HCT116 (cell line): ENCODE measurements at regions not wholly inside any gene's neighbourhood (a gene's known extent, or its start where the extent isn't known, plus 50 kb on each side); places are given as distances from the start of the nearest gene placed in this dataset.

Experiments used
- CBX3 ChIP-seq: IDR thresholded peaks from 2 replicates; pipeline ENCODE4 v1.6.1; 2012; ENCODE audit warnings: low read depth
- CTCF ChIP-seq, 3 experiments: fragments of 200-600 bp in 1 of 3; sonication (generic) in 1 of 3; IDR thresholded peaks in 2 of 3; conservative IDR thresholded peaks in 1 of 3; 2 replicates each; pipeline ENCODE4 v1.5.1; 2012 to 2017; ENCODE audit warnings: low read depth in 2 of 3, low read length in 2 of 3, antibody characterized with exemption in 1 of 3, borderline replicate concordance in 1 of 3, control low read depth in 1 of 3, mild to moderate bottlenecking in 1 of 3, mixed read lengths in 1 of 3, mixed run types in 1 of 3, moderate library complexity in 1 of 3; ENCODE audit not compliant: insufficient read depth in 1 of 3
- EGR1 ChIP-seq: IDR thresholded peaks from 2 replicates; pipeline ENCODE4 v1.6.1; 2012; ENCODE audit warnings: low read depth
- ELF1 ChIP-seq: IDR thresholded peaks from 2 replicates; pipeline ENCODE4 v1.6.1; 2012; ENCODE audit warnings: low read depth, borderline replicate concordance
- EZH2 ChIP-seq: fragments of 200-600 bp; sonication (generic); IDR thresholded peaks from 2 replicates; pipeline ENCODE4 v1.6.1; 2017; ENCODE audit warnings: antibody characterized with exemption, mixed run types
- EZH2phosphoT487 ChIP-seq: fragments of 200-600 bp; IDR thresholded peaks from 2 replicates; pipeline ENCODE4 v1.6.1; 2018; ENCODE audit warnings: antibody characterized with exemption, borderline replicate concordance
- JUND ChIP-seq: IDR thresholded peaks from 2 replicates; pipeline ENCODE4 v1.6.1; 2012
- MAX ChIP-seq: IDR thresholded peaks from 2 replicates; pipeline ENCODE4 v1.6.1; 2012
- POLR2A ChIP-seq: IDR thresholded peaks from 2 replicates; pipeline ENCODE4 v1.7.0; 2011; ENCODE audit warnings: borderline replicate concordance; ENCODE audit not compliant: insufficient read depth, insufficient read length; ENCODE audit errors: extremely low read depth
- POLR2AphosphoS5 ChIP-seq: IDR thresholded peaks from 2 replicates; pipeline ENCODE4 v1.6.1; 2011; ENCODE audit warnings: mild to moderate bottlenecking, low read depth, low read length, moderate library complexity
- RAD21 ChIP-seq: IDR thresholded peaks from 2 replicates; pipeline ENCODE4 v1.6.1; 2012; ENCODE audit warnings: low read depth, mild to moderate bottlenecking
- TCF7L2 ChIP-seq: IDR thresholded peaks from 2 replicates; pipeline ENCODE4 v1.7.0; 2011; ENCODE audit warnings: borderline replicate concordance, inconsistent platforms; ENCODE audit not compliant: insufficient read depth, insufficient read length; ENCODE audit errors: extremely low read depth

GRCh38 chr14:42633504-42634095 is 1026.9 kb downstream of the LRFN5 start:
- TF ChIP-seq TCF7L2 (no peak), JUND (no peak), EZH2 (no peak), EZH2phosphoT487 (no peak), POLR2A (no peak), CBX3 (no peak), CTCF (IDR thresholded peaks at IDR 0.05 in 2 of 3, conservative IDR thresholded peaks at IDR 0.05 in 1 of 3; ENCODE audit: borderline replicate concordance in 1 of 3, insufficient read depth in 1 of 3, low read depth in 2 of 3, low read length in 2 of 3) (no peak), POLR2AphosphoS5 (no peak), ELF1 (no peak), EGR1 (no peak), MAX (no peak), RAD21 (no peak)
